ENCODE measurements at regions not wholly inside any gene's neighbourhood (a gene's known extent, or its start where the extent isn't known, plus 50 kb on each side); places are given as distances from the start of the nearest gene placed in this dataset.
A peak's percentile ranks its signal among the peaks of the same experiment; 100 is the strongest.
"Not testable (repeated sequence)": the region's sequence is repeated elsewhere in the genome, so short reads cannot be mapped to it uniquely, and the experiment has no call there.

GRCh38 chr3:115397433-115397832 lies 225.9 kb upstream of the GAP43 start:
- DNase-seq = no peak

GRCh38 chr3:115398506-115398905 lies 224.8 kb upstream of the GAP43 start:
- DNase-seq = no peak

GRCh38 chr3:115399750-115400149 lies 223.6 kb upstream of the GAP43 start:
- no peak for DNase-seq

GRCh38 chr3:115401298-115401697 lies 222.0 kb upstream of the GAP43 start:
- DNase-seq = no peak

GRCh38 chr3:115401851-115402501 lies 221.3 kb upstream of the GAP43 start:
- no peak for DNase-seq

GRCh38 chr3:115402651-115403050 lies 220.7 kb upstream of the GAP43 start:
- no peak for DNase-seq

- DNase-seq = no peak
These were observed 219.5 kb upstream of the GAP43 start for GRCh38 chr3:115403786-115404185.

GRCh38 chr3:115409596-115409995 lies 213.7 kb upstream of the GAP43 start:
- no peak for DNase-seq

- not testable (repeated sequence) for DNase-seq
These were observed 208.7 kb upstream of the GAP43 start for GRCh38 chr3:115414610-115415009.

GRCh38 chr3:115415246-115415996 lies 207.9 kb upstream of the GAP43 start:
- DNase-seq = no peak

GRCh38 chr3:115418583-115418982 lies 204.7 kb upstream of the GAP43 start:
- DNase-seq = no peak

GRCh38 chr3:115420086-115420485 lies 203.2 kb upstream of the GAP43 start:
- no peak for DNase-seq

- no peak for DNase-seq
These were observed 200.1 kb upstream of the GAP43 start for GRCh38 chr3:115423170-115423569.

GRCh38 chr3:115428841-115429240 lies 194.5 kb upstream of the GAP43 start:
- DNase-seq = no peak

- no peak for DNase-seq
These were observed 186.5 kb upstream of the GAP43 start for GRCh38 chr3:115436767-115437301.

- DNase-seq = no peak
These were observed 184.5 kb upstream of the GAP43 start for GRCh38 chr3:115438799-115439198.

GRCh38 chr3:115445559-115445958 lies 177.8 kb upstream of the GAP43 start:
- no peak for DNase-seq

GRCh38 chr3:115448851-115449250 lies 174.5 kb upstream of the GAP43 start:
- DNase-seq = no peak

- DNase-seq = no peak
These were observed 173.3 kb upstream of the GAP43 start for GRCh38 chr3:115450036-115450435.

- DNase-seq = no peak
These were observed 159.3 kb upstream of the GAP43 start for GRCh38 chr3:115464036-115464435.

- DNase-seq = no peak
These were observed 153.7 kb upstream of the GAP43 start for GRCh38 chr3:115469649-115470048.

- no peak for DNase-seq
These were observed 153.1 kb upstream of the GAP43 start for GRCh38 chr3:115470254-115470653.

- DNase-seq = peak in 1 of 14 donors; percentile 64
These were observed 147.9 kb upstream of the GAP43 start for GRCh38 chr3:115475178-115476041.
